GM19468 (cell line): ENCODE measurements at regions not wholly inside any gene's neighbourhood (a gene's known extent, or its start where the extent isn't known, plus 50 kb on each side); places are given as distances from the start of the nearest gene placed in this dataset.

Experiments used
- ATAC-seq: cut with Tn5 transposase; IDR thresholded peaks from one replicate; pipeline ENCODE4 v1.9.1; 2021; ENCODE audit warnings: mild to moderate bottlenecking, moderate library complexity, moderate number of reproducible peaks; ENCODE audit not compliant: unreplicated experiment; ENCODE audit errors: extremely low read depth

DNA sequence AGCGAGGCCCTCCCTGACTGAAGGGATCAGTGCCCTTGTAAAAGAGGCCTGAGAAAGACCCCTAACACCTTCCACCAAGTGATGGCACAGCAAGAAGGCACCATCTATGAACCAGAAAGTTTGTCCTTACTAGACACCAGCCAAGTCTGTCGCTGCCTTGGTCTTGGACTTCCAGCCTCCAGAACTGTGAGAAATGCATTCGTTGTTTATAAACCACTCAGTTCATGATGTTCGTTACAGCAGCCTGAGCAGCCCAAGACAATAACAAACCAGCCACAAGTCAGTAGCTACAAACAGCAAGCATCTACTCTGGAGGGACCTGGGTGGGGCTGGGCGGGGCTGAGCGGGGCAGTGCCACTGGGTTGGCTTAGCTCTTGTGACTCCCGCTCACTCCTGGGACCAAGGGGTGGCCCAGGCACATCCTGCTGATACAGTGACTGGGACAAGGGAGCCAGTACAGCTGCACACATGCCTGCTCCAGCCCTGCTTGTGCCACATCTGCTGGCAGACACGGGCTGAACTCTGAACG, 234.9 kb downstream of the IRF8 start:
- no peak for ATAC-seq

DNA sequence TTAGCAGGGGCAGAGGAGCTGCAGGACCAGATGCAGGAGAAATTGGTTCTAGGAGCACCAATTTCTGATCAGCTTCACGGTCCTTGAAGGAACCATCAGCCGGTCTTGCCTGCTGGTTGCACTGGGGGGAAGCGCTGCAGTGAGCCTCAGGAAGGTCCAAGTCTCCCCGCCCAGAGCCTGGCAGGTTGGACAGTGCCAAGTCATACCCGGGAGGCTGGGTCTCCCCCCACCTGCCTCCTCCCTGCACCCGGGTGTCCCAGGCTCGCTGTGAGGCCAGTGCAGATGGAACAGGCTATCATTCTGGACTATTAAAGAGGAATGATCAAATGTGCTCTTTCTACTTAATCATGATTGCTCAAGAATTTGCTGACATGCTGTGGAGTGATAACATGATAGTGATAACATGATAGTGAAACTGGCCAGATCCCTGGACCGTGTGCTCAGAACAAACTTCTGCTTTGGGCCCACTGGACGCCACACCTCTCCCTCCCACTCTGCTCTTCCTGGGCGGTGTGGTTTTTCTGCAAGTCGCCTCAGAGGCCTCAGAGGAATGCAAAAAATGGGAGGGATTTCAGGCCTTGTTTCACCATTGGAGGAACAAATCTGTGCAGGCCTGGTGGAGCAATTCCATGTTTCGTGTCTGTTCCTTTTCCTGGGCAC, 236.0 kb downstream of the IRF8 start:
- ATAC-seq, result no peak

DNA sequence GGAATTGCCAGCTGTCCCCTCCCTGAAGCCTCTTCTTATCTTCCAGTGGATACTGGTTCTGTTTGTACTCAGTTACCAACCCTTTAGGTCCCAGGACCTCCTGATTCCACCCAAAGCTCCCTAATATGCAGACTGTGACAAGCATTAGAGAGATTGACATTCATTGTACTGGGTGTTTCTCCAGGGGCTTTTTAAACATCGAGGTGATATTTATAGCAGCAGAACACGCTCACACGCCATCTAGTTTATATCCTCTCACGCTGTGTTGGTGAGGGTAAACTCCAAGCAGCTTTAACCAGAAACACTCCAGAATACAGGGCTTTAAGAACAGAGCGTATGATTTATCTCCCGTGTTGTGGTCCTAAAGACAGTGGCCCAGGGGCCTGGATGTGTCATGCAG, 238.4 kb downstream of the IRF8 start:
- no peak for ATAC-seq

DNA sequence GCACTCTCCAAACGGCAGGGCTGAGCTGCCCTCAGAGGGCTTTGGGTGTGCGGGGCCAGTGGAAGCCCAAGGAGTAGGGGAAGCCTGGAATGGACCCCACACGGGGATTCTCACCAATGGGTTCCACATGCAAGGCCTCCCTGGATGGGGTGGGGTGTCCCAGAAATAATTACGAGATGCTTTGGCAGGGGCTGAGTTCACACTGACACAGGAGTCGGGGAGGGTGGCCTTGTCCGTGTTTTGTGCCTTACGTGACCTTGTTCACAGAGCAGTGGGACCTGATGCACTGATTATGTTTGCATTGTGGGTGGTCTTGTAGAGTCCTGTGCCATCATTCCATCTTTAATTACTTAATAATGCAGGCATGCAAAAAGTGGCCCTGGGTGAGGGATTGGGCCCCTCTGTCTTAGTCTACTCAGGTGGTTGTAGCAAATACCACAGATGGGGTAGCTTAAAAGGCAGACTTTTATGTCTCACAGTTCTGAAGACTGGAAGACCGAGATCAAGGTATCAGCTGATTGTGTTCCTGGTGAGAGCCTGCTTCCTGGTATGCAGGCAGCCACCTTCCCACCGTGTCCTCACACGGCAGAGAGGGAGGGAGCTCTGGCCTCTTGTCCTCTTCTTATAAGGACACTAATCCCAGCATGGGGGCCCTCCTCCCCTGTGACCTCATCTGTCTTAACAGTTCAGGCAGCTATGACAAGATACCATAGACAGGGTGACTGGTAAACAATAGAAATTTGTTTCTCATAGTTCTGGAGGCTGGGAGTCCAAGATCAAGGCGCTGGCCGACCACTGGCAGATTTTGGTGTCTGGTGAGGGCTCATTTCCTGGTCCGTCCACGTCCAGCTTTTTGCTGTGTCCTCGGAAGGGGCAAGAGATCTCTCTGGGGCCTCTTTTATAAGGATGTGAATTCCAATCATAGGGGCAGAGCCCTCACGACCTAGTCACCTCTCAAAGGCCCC, 239.4 kb downstream of the IRF8 start:
- ATAC-seq, result no peak

DNA sequence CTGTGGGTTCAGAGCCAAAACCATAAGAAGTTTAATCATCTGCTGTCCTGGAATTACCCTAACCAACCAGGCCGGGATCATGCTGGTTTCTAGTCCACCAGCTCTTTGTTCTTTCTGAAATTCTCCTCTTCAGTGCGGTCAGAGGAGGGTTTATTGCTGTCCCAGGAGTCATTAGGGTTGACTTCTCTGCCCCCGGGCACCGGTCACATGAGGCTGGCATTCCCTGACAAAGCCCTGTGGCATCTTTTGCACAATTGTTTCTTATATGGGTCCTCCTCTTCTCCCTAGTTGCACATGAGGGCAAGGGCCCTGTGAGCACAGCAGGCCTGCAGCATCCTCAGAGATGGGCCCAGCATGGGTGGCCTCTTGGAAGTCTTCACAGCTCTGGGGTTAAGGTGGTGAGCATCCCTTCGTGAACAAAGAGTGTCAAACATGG, 243.9 kb downstream of the IRF8 start:
- no peak for ATAC-seq

DNA sequence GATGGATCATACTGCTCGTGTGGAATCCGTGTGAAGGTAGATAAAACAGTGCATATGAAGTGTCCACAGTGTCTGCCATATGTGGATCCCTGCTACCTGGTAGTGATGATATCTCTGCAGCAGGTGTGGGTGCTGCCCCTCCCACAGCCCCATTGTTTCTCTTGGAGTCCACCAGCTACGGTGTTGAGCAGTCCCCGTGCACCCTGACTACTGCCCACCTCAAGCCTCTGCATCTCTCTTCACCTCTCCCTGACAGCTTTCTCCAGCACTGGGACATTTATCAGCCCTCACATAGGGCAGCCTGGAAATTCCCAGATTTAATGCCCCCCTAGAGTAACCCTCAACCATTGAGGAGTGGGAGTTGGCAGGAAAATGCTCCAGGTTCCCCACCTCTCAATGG, 244.7 kb downstream of the IRF8 start:
- no peak for ATAC-seq

DNA sequence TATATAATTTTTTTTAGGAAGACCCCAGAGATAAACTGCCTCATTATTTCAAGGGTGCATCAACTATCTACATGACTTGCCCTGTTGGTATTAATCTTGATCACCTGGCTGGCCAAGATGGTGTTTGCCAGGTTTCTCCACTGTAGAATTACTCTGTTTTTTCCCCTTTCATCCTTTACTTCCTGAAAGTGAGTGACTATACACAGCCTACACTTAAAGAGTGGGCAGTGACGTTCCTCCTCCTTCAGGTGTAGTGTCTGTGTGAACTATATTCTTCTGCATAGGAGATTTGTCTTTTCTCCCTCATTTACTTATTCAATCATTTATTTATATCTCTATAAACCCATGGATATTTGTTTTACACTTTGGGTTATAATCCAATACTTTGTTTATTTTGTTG, 246.7 kb downstream of the IRF8 start:
- ATAC-seq, result no peak

DNA sequence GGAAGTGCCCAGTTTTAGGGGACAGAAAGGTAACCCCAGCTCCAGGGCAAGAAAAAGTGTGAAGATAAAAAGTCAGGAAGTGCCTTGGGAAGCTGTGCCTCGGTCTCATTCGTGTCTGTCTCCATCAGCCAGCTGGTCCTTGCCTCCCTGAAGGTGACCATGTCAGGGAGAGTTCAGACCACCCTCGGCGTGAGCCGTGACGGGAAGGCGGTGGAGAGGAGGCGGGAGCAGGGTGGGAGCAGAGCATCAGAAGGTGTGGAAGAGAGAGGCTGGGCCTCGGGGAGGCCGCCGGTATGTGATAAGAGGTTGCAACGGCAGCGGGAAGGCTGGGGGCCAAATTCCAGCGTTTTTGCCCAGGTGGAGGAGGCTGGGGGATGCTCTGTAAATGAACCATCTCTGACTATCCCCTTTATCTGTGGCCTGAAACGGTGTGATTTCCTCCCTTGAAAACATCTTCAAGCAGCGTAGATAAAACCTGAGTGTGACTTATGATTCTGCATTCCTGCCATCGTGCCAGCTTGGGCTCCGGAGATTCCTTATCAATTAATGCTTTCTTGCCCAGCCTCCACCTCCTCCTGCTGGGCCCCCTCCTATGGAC, 251.8 kb downstream of the IRF8 start:
- no peak for ATAC-seq

DNA sequence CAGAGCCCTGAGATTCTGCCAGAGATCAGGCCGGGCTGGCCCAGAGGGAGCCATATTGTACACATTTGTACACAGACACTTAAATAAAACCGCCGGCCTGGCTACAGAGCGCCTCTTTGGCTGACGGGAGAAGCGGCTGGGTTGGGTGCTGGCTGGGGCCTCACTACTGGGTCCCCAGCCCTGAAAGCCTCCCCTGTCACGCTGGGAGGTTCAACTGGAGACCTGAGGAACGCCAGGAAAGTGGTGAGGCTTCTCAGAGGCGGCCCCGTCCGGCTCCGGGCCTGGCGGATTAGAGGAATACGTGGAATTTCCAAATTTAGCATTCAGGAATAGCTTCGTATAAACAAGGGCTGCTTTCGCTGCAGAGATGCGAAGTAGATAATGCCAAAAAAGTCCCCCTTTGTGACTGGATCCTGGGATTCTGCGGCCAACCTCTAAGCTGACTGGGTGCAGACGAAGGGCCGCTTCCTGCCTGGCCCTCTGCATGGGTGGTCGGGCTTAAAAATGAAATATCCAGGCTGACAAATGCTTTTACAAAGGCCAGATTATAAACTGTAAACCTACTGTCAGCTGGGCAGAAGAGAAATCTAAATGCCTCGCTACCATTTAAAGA, 252.4 kb downstream of the IRF8 start:
- ATAC-seq, result no peak

DNA sequence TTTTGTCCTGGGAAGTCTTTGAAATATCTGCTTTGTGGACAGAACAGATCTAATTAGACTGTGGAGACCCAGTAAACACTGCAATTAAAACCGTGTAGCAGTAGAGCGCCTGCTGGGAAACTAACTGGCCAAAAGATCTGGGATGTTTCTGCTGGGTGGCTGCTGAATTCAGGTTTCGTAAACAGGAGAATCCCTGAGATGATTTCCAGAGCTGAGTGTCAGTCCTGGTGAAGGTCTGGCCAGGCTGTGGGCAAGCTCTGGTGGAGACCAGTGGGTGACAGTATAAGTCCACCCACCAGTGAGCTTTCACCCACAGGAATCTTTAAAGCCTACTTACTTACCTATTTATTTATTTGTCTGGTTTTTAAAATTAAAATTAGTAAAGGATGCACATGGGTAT, 257.2 kb downstream of the IRF8 start:
- no peak for ATAC-seq

DNA sequence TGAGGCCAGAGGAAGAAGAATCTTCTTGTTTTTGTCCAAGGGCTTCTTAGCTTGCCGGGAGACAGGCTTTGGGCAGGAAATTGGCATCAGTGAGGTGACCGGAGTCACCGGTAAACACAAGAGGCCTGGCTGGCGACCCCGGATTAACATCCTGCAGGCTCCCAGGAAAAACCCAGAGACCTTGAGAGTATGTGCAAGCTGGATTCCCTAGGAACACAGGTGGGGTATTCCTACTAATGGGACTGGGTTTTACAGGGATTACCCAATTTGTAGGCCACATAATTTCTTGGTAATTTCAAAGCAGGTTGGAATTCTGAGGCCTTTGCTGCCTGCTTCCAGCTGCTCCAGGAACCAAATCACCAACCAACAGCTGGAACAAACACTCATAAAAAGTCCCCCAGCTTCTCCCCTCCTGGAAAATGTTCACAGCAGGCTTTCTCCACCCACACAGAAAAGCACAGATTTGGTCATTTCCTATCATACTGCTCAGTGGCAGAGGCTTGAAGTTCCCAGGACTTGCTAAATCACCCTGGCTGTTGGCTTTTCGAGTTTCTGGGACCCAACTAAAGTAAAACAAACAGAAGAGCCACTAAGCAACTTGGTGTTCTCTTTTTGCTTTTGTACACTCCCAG, 258.8 kb downstream of the IRF8 start:
- no peak for ATAC-seq

DNA sequence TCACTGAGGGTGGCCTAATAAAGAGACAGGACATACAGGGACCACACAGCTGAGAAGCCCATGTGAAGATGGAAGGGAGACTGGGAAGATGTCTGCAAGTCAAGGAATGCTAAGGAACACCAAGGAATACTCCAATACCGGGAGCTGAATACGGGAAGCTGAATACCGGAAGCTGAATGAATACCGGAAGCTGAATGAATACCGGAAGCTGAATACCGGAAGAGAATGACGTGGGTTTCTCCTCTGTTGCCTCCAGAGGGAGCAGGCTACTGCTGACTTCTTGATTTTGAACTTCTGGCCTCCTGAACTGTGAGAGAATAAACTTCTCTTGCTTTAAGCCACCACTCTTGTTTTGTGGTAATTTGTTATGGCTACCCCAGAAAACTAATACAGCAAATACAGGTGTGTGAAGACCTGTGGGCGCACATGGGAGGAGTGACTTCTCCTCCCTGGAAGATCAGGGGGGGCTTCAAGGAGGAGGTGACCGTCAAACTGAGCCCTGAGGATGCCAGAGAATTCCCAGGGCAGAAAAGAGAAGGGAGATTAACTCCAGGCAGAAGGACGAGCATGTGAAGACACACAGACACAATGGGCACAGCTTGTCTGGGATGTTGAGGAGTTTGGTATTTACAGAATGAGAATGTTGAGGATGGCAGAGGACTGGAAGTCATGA, 259.9 kb downstream of the IRF8 start:
- ATAC-seq, result no peak

DNA sequence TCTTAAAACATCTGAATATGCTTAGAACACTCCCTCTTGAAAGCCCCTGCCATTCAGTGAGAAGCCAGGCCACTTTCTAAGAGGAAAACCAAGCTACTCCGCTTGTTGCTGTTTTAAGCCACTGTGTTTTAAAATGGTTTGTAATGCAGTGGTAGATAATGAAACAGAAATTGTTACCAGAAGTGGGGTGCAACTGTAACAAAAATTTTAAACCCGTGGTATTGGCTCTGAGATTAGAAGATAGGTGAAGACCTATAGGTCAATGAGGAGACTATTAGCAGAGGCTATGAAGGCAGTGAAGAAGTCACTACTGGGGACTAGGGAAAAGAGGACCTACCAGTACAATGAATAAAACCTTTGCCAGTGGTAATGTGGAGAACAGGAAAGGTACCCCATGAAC, 266.5 kb downstream of the IRF8 start:
- ATAC-seq, result no peak

DNA sequence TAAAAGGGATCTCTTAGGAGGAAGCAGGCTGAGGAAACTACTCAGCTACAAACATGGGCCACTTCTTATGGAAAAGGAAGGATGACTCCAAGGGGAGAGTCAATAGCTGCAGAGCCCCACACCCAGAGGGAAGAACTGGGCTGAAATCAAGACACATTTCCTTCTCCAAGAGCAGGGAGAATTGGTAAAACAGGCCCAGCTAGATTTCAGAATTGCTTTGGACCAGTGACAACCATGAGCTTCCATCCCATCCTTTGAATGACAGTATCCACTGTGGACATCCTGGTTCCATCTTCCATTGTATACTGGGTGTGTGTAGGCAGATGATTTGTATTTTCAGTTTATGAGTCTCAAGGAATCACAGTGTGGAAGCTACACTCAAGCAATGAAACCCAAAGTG, 267.5 kb downstream of the IRF8 start:
- no peak for ATAC-seq

DNA sequence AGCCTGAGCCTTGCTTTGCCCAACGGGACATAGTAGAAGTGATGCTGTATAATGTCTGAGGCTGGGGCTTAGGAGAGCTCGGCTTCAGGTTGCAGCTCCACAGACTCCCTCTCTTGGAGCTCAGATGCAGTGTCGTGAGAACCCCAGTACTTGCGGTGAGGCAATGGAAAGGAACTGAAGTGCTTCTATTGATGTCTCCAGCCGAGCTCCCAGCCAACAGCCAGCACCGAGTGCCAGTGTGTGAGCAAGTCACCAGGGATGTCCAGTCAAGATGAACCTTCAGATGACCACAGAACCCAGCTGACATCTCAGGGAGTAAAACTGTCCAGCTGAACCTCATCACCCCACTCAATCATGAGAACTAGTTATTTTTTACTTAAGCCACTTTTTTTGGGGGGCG, 268.1 kb downstream of the IRF8 start:
- ATAC-seq, result no peak

DNA sequence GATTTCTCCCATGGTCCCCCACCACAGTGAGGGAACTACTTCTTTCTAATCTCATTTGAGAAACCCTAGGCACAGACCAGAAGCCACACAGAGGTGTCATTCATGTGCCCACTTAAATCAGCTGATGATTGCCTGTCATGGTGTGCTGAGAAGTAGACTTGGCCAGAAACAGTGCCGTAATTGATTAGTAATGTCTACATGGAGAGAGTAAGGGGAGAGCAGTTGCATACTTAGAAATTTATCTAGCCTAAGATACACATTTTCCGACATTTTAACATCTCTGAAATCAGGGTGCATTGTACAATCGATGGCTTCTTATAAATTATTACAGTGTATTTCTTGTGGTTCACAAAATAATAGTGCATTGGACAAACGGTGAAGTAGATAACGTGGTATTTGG, 271.8 kb downstream of the IRF8 start:
- no peak for ATAC-seq

DNA sequence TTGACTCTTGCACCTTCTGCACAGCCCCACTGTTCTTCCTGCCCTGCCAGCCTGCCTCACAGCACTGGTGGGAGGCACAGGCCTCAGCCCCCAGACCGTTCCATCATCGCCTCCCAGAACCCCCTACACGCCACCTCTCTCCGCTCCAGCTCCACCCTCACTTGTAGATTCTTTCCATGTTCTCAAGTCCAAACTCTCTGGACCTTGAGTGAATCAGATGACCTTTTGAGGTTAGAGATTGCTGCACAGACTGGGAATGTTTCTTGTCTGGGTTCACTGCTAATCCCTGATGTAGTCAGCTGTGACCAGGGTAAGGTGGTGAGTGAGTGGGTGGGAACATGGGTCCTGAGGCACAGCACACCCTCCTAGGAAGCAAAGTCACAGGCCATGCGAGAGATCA, 272.4 kb downstream of the IRF8 start:
- ATAC-seq, result no peak

DNA sequence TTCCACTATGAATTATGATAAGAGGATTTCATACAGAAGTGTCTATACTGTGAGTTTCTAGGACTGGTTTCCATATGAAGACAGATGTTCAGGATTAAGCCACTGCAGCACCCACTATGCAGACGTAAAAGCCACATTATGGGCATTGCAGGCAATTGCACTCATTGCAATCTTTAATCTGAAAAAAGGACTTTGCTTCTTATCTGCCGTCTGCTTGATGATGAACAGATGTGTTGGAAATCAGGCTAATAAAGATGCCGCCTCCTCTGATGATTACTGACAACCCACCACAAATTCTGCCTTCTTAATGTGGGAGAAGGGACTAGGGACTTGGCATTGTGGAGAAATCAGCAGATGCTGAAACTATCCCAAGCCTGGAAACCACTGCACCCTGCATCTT, 276.9 kb downstream of the IRF8 start:
- ATAC-seq, result no peak

DNA sequence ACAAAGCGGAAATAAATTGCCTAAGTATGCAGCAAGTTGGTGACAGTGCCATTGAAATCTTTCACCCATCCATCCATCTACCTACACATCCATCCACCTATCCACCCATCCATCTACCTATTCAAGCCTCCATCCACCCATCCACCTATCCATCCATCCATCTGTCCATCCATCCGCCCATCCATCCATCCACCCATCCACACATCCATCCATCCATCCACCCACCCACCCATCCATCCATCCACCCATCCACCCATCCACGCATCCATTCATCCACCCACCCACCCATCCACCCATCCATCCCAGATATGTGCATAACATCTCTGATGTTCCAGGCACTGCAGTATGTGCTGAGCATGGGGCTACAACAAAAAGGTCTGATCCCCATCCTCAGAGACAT, 277.5 kb downstream of the IRF8 start:
- ATAC-seq, result no peak

DNA sequence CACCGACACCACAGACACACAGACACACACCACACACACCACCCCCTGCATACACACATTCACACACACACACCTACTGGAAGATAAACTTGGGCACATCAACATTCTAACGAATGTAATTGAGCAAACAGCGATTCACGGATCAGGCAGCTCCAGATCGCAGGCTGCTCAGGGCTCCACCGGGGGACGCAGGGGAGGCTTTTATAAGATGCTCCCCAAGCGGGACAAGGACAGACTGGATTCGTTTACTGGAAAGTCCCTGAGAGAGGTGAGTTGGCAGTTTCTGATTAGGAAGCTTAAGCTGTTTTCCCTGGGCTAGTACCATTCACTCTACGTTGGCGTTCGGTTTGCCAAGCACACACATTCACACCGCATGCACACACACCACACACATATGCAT, 281.3 kb downstream of the IRF8 start:
- no peak for ATAC-seq
